Epithelial cell of proximal tubule (primary cell): ENCODE measurements at regions not wholly inside any gene's neighbourhood (a gene's known extent, or its start where the extent isn't known, plus 50 kb on each side); places are given as distances from the start of the nearest gene placed in this dataset.

Source experiments
- DNase-seq: peaks from one replicate; pipeline ENCODE4 v3.0.0-alpha.2; 2011; ENCODE audit warnings: low read depth
- H3K4me3 ChIP-seq: 2 replicates; pipeline ENCODE4 v1.5.1; 2011; ENCODE audit warnings: low read depth, mild to moderate bottlenecking, low read length
- CTCF ChIP-seq: conservative IDR thresholded peaks from 2 replicates; pipeline ENCODE4 v1.5.1; 2012; ENCODE audit warnings: low read depth, mild to moderate bottlenecking, low read length

GRCh38 chr7:118525020-118525419 is 300.5 kb downstream of the ANKRD7 start:
- no peak overlapping the region for H3K4me3 ChIP-seq
- DNase-seq = no peak
- TF ChIP-seq CTCF = no peak

- no peak overlapping the region for H3K4me3 ChIP-seq
- no peak for DNase-seq
- no peak for TF ChIP-seq CTCF
Measured at GRCh38 chr7:118531566-118531965, 307.1 kb downstream of the ANKRD7 start.

- no peak for DNase-seq
- no peak for TF ChIP-seq CTCF
Measured at GRCh38 chr7:118559207-118559606, 334.7 kb downstream of the ANKRD7 start.

GRCh38 chr7:118563311-118563710 is 338.8 kb downstream of the ANKRD7 start:
- no peak overlapping the region for H3K4me3 ChIP-seq
- no peak for TF ChIP-seq CTCF
- no peak for DNase-seq

More at GRCh38 chr7:118559207-118559606, 334.7 kb downstream of the ANKRD7 start:
- H3K4me3 ChIP-seq = no peak overlapping the region

GRCh38 chr7:118572604-118573003 is 348.1 kb downstream of the ANKRD7 start:
- H3K4me3 ChIP-seq = no peak overlapping the region
- no peak for TF ChIP-seq CTCF
- no peak for DNase-seq

- H3K4me3 ChIP-seq = no peak overlapping the region
- no peak for DNase-seq
- no peak for TF ChIP-seq CTCF
Measured at GRCh38 chr7:118573085-118573484, 348.6 kb downstream of the ANKRD7 start.

- no peak overlapping the region for H3K4me3 ChIP-seq
- no peak for TF ChIP-seq CTCF
Measured at GRCh38 chr7:118575393-118575948, 351.0 kb downstream of the ANKRD7 start.

More at GRCh38 chr7:118575393-118575948, 351.0 kb downstream of the ANKRD7 start:
- DNase-seq = no peak
